DND-41 (cell line): ENCODE measurements at regions not wholly inside any gene's neighbourhood (a gene's known extent, or its start where the extent isn't known, plus 50 kb on each side); places are given as distances from the start of the nearest gene placed in this dataset.

Experiments
- ATAC-seq: fragments of 200-7000 bp; cut with Tn5 transposase; 3 replicates; pipeline ENCODE4 v1.9.1; 2021; ENCODE audit warnings: low read depth; ENCODE audit not compliant: insufficient read depth
- DNase-seq: peaks from one replicate; pipeline ENCODE4 v3.0.0-alpha.2; 2020
- H2AFZ ChIP-seq: 2 replicates; pipeline ENCODE4 v1.6.0; 2012; ENCODE audit warnings: low read depth, low read length
- H3K27ac ChIP-seq: 2 replicates; pipeline ENCODE4 v1.5.1; 2012; ENCODE audit warnings: low read length, inconsistent platforms
- H3K27me3 ChIP-seq: fragments of 200-600 bp; sonication (generic); 2 replicates; pipeline ENCODE4 v1.6.0; 2012; ENCODE audit warnings: low read length, mild to moderate bottlenecking, inconsistent platforms; ENCODE audit not compliant: insufficient read depth, poor library complexity
- H3K36me3 ChIP-seq: 2 replicates; pipeline ENCODE4 v1.5.1; 2012; ENCODE audit warnings: low read length, inconsistent platforms; ENCODE audit not compliant: insufficient read depth
- H3K4me1 ChIP-seq: 2 replicates; pipeline ENCODE4 v1.5.1; 2012; ENCODE audit warnings: mild to moderate bottlenecking, low read length; ENCODE audit not compliant: insufficient read depth
- H3K4me2 ChIP-seq: 2 replicates; pipeline ENCODE4 v1.6.0; 2012; ENCODE audit warnings: mild to moderate bottlenecking, moderate library complexity, low read length, inconsistent platforms; ENCODE audit not compliant: insufficient read depth
- H3K4me3 ChIP-seq, 2 experiments: fragments of 200-600 bp in 1 of 2; shearing (Covaris generic) in 1 of 2; 2 replicates each; pipeline ENCODE4 v1.5.1; 2012 to 2016; ENCODE audit warnings: inconsistent platforms in 2 of 2, low read length in 2 of 2, mild to moderate bottlenecking in 2 of 2, low read depth in 1 of 2, moderate library complexity in 1 of 2
- H3K79me2 ChIP-seq: 2 replicates; pipeline ENCODE4 v1.6.0; 2012; ENCODE audit warnings: low read length, inconsistent platforms; ENCODE audit not compliant: insufficient read depth
- H3K9ac ChIP-seq: 2 replicates; pipeline ENCODE4 v1.6.0; 2012; ENCODE audit warnings: low read depth, mild to moderate bottlenecking, inconsistent platforms, low read length, moderate library complexity
- H3K9me3 ChIP-seq: 2 replicates; pipeline ENCODE4 v1.5.1; 2012; ENCODE audit warnings: low read length, moderate library complexity, mild to moderate bottlenecking, inconsistent platforms; ENCODE audit not compliant: insufficient read depth, severe bottlenecking
- H4K20me1 ChIP-seq: 2 replicates; pipeline ENCODE4 v1.6.0; 2012; ENCODE audit warnings: low read length; ENCODE audit not compliant: insufficient read depth
- CTCF ChIP-seq: IDR thresholded peaks from 2 replicates; pipeline ENCODE4 v1.5.1; 2012; ENCODE audit warnings: borderline replicate concordance, low read length, moderate library complexity, mild to moderate bottlenecking; ENCODE audit not compliant: poor library complexity, severe bottlenecking; ENCODE audit errors: extremely low read depth
- EZH2 ChIP-seq: IDR thresholded peaks from 3 replicates; pipeline ENCODE4 v1.6.1; 2012; ENCODE audit warnings: borderline replicate concordance, low read depth, mild to moderate bottlenecking, moderate library complexity, low read length, inconsistent platforms; ENCODE audit not compliant: severe bottlenecking

GRCh38 chr13:90868321-90868920 lies 479.1 kb upstream of the MIR17HG start:
- Histone ChIP-seq H3K27me3 (no peaks in the 10 kb centered on the region), H2AFZ (no peak overlapping the region), H3K79me2 (no peaks in the 10 kb centered on the region), H3K4me3 (no peak overlapping the region), H3K4me1 (no peaks in the 10 kb centered on the region), H3K9ac (no peak overlapping the region), H3K27ac (no peak overlapping the region), H3K9me3 (no peaks in the 10 kb centered on the region), H3K4me2 (no peak overlapping the region), H4K20me1 (no peaks in the 10 kb centered on the region), H3K36me3 (no peaks in the 10 kb centered on the region)
- DNase-seq (no peak), ATAC-seq (no peak)
- TF ChIP-seq EZH2 (no peak), CTCF (peak; percentile 63)

DNA sequence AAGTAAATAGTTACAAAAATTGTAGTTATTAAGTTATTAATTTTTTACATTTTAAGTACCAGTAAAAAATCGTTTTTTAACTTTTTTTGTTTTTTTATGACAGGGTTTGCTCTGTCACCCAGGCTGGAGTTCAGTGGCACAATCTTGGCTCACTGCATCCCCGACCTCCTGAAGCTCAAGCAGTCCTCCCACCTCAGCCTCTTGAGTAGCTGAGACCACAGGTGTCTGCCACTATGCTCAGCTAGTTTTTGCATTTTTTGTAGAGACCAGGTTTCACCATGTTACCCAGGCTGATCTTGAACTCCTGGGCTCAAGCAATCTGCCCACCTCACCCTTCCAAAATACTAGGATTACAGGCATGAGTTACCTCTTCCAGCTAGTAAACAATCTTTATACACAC lies 477.9 kb upstream of the MIR17HG start:
- Histone ChIP-seq H3K9ac (no peak overlapping the region), H3K27ac (no peak overlapping the region), H2AFZ (no peak overlapping the region), H3K79me2 (no peaks in the 10 kb centered on the region), H3K27me3 (no peaks in the 10 kb centered on the region), H3K4me3 (no peak overlapping the region), H4K20me1 (no peaks in the 10 kb centered on the region), H3K36me3 (no peaks in the 10 kb centered on the region), H3K4me1 (no peaks in the 10 kb centered on the region), H3K4me2 (no peak overlapping the region), H3K9me3 (no peaks in the 10 kb centered on the region)
- TF ChIP-seq CTCF = no peak
- no peak for TF ChIP-seq EZH2
- DNase-seq (no peak), ATAC-seq (no peak)

DNA sequence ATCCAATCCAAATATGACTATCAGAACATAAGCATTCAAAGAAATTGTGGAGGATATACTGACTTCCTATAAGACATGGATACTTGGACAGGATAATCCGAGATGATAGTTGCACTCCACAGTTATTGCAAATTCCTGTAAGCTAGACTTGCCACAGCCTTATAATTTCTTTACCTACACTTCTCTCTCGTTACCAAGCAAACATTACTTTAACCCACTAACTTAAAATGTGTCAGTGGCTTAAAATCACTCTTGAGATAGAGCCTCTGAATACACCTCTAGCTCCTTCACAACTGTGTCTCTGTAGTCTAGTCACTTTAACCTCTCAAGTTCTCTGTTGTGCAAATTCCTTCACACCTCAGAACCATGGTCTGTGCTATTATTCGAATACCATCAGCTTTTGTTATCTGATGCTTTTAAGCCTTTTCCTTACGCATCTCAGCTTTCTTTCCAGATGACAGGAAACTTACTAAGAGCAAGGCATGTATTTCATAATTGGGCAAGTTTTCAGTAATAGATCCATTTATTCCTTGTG lies 474.9 kb upstream of the MIR17HG start:
- Histone ChIP-seq H4K20me1 (no peaks in the 10 kb centered on the region), H3K9ac (no peak overlapping the region), H3K9me3 (no peaks in the 10 kb centered on the region), H3K4me1 (no peaks in the 10 kb centered on the region), H3K36me3 (no peaks in the 10 kb centered on the region), H3K4me2 (no peak overlapping the region), H3K4me3 (no peak overlapping the region), H3K27me3 (no peaks in the 10 kb centered on the region), H3K79me2 (no peaks in the 10 kb centered on the region), H3K27ac (no peak overlapping the region), H2AFZ (no peak overlapping the region)
- ATAC-seq (no peak), DNase-seq (no peak)
- TF ChIP-seq CTCF (no peak), EZH2 (no peak)

- ATAC-seq = no peak
- H3K27ac ChIP-seq = no peak overlapping the region
- H3K27me3 ChIP-seq = no peaks in the 10 kb centered on the region
- H3K4me1 ChIP-seq = no peaks in the 10 kb centered on the region
- H4K20me1 ChIP-seq = no peaks in the 10 kb centered on the region
- H3K4me2 ChIP-seq = no peak overlapping the region
- TF ChIP-seq EZH2 = no peak
- no peak overlapping the region for H3K9ac ChIP-seq
- H3K9me3 ChIP-seq = no peaks in the 10 kb centered on the region
- DNase-seq = no peak
- no peaks in the 10 kb centered on the region for H3K36me3 ChIP-seq
- no peaks in the 10 kb centered on the region for H3K79me2 ChIP-seq
- no peak overlapping the region for H3K4me3 ChIP-seq
- no peak overlapping the region for H2AFZ ChIP-seq
These were observed 466.7 kb upstream of the MIR17HG start for GRCh38 chr13:90880790-90881189.
